SK-N-SH treated with all-trans-retinoic acid at 6 μM for 48 hours (cell line): ENCODE measurements at regions not wholly inside any gene's neighbourhood (a gene's known extent, or its start where the extent isn't known, plus 50 kb on each side); places are given as distances from the start of the nearest gene placed in this dataset.

ENCODE experiments used
- PPARA ChIP-seq: fragments of 250-450 bp; sonication (Bioruptor Pico); IDR thresholded peaks from 2 replicates; pipeline ENCODE4 v1.5.0; 2020; ENCODE audit warnings: mild to moderate bottlenecking, borderline replicate concordance
- RARB ChIP-seq: fragments of 250-450 bp; sonication (Bioruptor Pico); IDR thresholded peaks from 2 replicates; pipeline ENCODE4 v1.8.0; 2021; ENCODE audit warnings: mild to moderate bottlenecking, moderate library complexity
- ZFP3 ChIP-seq: fragments of 250-450 bp; sonication (Bioruptor Pico); IDR thresholded peaks from 2 replicates; pipeline ENCODE4 v1.5.0; 2020; ENCODE audit warnings: mild to moderate bottlenecking, moderate library complexity
- ZNF70 ChIP-seq: fragments of 450-650 bp; formaldehyde crosslinking; IDR thresholded peaks from 2 replicates; pipeline ENCODE4 v1.5.0; 2020; ENCODE audit warnings: mild to moderate bottlenecking, moderate library complexity
- TF ChIP-seq, protein P1 (sequence below): fragments of 250-450 bp; sonication (Bioruptor Pico); IDR thresholded peaks from 2 replicates; pipeline ENCODE4 v1.8.0; 2020; ENCODE audit warnings: mild to moderate bottlenecking, moderate library complexity, borderline replicate concordance
- TF ChIP-seq, protein P2 (sequence below): fragments of 250-450 bp; sonication (Bioruptor Pico); IDR thresholded peaks from 2 replicates; pipeline ENCODE4 v1.5.0; 2020; ENCODE audit warnings: mild to moderate bottlenecking, moderate library complexity

DNA sequence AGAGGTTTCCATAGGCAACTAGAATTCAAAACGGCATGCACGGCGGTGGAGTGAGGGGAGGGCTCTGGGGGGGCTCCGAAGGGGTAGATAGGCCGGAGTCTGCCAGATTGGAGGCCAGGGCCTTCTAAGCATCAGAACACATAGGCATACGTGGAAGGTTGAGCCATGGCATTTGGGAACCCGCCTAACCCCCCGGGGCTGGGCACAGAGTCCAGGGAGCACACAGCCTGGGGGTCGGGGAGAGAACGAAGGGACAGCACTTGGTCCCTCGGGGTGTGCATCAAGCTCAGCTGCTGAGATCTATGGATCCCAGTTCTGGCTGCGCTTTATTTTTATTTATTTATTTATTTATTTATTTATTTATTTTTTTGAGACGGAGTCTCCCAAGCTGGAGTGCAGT lies 89.4 kb upstream of the TNS3 start:
- TF ChIP-seq, protein P1, sequence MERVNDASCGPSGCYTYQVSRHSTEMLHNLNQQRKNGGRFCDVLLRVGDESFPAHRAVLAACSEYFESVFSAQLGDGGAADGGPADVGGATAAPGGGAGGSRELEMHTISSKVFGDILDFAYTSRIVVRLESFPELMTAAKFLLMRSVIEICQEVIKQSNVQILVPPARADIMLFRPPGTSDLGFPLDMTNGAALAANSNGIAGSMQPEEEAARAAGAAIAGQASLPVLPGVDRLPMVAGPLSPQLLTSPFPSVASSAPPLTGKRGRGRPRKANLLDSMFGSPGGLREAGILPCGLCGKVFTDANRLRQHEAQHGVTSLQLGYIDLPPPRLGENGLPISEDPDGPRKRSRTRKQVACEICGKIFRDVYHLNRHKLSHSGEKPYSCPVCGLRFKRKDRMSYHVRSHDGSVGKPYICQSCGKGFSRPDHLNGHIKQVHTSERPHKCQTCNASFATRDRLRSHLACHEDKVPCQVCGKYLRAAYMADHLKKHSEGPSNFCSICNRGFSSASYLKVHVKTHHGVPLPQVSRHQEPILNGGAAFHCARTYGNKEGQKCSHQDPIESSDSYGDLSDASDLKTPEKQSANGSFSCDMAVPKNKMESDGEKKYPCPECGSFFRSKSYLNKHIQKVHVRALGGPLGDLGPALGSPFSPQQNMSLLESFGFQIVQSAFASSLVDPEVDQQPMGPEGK (CRISPR knock-in tag), result no peak
- TF ChIP-seq PPARA (CRISPR knock-in tag), result no peak
- no peak for TF ChIP-seq ZFP3 (CRISPR knock-in tag)
- TF ChIP-seq, protein P2, sequence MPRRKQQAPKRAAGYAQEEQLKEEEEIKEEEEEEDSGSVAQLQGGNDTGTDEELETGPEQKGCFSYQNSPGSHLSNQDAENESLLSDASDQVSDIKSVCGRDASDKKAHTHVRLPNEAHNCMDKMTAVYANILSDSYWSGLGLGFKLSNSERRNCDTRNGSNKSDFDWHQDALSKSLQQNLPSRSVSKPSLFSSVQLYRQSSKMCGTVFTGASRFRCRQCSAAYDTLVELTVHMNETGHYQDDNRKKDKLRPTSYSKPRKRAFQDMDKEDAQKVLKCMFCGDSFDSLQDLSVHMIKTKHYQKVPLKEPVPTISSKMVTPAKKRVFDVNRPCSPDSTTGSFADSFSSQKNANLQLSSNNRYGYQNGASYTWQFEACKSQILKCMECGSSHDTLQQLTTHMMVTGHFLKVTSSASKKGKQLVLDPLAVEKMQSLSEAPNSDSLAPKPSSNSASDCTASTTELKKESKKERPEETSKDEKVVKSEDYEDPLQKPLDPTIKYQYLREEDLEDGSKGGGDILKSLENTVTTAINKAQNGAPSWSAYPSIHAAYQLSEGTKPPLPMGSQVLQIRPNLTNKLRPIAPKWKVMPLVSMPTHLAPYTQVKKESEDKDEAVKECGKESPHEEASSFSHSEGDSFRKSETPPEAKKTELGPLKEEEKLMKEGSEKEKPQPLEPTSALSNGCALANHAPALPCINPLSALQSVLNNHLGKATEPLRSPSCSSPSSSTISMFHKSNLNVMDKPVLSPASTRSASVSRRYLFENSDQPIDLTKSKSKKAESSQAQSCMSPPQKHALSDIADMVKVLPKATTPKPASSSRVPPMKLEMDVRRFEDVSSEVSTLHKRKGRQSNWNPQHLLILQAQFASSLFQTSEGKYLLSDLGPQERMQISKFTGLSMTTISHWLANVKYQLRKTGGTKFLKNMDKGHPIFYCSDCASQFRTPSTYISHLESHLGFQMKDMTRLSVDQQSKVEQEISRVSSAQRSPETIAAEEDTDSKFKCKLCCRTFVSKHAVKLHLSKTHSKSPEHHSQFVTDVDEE (CRISPR knock-in tag), result no peak
- no peak for TF ChIP-seq RARB (CRISPR knock-in tag)
- no peak for TF ChIP-seq ZNF70 (CRISPR knock-in tag)
